Astrocyte (in vitro differentiated cells and primary cell): ENCODE measurements at regions not wholly inside any gene's neighbourhood (a gene's known extent, or its start where the extent isn't known, plus 50 kb on each side); places are given as distances from the start of the nearest gene placed in this dataset.

Experiments used
- EZH2 ChIP-seq: IDR thresholded peaks from 2 replicates; pipeline ENCODE4 v1.6.1; 2012; ENCODE audit warnings: mild to moderate bottlenecking, low read length, inconsistent platforms; ENCODE audit not compliant: insufficient read depth
- TF ChIP-seq, protein P1 (sequence below): IDR thresholded peaks from 2 replicates; pipeline ENCODE4 v1.5.1; 2011; ENCODE audit warnings: low read depth, mild to moderate bottlenecking, inconsistent platforms, low read length, moderate library complexity; ENCODE audit not compliant: insufficient read depth

DNA sequence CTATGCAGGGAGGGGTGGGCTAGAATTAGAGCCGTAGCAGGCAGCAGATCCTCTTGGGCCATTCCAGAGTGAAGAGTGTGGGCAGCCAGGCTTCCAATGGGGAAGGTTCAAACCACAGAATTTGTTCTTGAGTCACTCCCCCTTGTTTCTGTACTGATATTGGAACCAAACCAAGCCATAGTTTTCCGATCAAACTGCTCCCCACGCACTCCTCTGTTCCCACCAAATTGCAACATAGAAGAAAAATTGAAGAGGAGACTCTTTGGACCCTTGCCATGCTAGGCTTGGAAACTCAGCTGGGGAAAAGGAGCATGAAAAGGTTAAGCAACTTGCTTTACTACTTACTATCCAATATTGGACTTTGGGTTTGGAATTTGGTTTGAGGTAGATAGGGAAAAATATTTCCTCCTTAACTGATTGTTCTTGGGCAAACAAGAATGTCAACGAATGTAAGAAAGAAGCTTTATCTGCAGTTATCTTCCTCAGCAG is 165.8 kb upstream of the NR3C1 start:
- TF ChIP-seq, protein P1, sequence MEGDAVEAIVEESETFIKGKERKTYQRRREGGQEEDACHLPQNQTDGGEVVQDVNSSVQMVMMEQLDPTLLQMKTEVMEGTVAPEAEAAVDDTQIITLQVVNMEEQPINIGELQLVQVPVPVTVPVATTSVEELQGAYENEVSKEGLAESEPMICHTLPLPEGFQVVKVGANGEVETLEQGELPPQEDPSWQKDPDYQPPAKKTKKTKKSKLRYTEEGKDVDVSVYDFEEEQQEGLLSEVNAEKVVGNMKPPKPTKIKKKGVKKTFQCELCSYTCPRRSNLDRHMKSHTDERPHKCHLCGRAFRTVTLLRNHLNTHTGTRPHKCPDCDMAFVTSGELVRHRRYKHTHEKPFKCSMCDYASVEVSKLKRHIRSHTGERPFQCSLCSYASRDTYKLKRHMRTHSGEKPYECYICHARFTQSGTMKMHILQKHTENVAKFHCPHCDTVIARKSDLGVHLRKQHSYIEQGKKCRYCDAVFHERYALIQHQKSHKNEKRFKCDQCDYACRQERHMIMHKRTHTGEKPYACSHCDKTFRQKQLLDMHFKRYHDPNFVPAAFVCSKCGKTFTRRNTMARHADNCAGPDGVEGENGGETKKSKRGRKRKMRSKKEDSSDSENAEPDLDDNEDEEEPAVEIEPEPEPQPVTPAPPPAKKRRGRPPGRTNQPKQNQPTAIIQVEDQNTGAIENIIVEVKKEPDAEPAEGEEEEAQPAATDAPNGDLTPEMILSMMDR = no peak
- TF ChIP-seq EZH2 = no peak
